ENCODE measurements at regions not wholly inside any gene's neighbourhood (a gene's known extent, or its start where the extent isn't known, plus 50 kb on each side); places are given as distances from the start of the nearest gene placed in this dataset.
"Not testable (repeated sequence)": the region's sequence is repeated elsewhere in the genome, so short reads cannot be mapped to it uniquely, and the experiment has no call there.

DNA sequence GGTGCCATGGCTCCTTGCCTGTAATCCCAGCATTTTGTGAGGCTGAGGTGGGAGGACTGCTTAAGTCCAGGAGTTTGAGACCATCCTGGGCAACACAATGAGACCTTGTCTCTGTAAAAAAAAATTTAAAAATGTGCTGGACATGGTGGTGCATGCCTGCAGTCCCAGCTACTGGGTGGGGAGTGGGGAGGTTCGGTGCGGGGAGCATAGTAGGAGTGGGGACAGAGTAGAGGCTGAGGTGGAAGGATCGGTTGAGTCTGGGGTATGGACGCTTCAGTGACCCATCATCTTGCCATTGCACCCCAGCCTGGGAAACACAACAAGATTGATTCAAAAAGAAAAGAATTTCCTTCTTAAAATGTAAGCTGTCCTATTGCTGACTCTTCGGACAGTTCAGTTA, 1490.0 kb upstream of the GBE1 start:
- DNase-seq: no peak

DNA sequence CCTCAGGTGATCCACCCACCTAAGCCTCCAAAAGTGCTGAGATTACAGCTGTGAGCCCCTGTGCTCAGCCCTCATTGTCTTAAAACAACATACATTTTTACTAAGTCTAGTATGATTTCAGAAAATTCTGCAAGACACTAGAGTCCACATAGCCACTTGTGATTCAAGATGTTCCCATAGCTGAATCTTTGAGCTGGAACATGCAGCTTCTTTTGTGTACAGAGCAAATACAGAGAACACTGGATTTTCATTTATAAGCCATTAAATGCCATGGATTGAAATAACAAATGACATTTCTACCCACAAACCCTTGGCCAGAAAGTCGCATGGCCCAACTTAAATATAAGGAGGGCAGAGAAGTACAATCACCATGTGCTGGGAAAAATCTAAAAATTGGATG, 1489.2 kb upstream of the GBE1 start:
- DNase-seq: no peak

DNA sequence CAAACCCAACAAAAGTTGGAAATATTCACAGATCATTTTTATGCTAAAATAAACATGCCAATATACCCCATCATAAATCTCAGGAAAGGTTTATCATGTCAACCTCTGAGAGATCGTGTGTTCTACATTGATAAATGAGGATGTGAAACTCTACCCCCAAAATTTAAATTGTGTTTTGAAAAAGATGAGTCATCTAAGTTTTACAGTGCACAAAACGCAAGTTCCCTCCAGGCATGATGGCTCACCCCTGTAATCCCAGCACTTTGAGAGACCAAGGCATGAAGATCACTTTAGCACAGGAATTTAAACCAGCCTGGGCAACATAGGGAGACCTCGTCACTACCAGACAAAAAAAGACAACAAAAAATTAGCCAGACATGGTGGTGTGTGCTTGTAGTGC, 1487.0 kb upstream of the GBE1 start:
- no peak for DNase-seq

DNA sequence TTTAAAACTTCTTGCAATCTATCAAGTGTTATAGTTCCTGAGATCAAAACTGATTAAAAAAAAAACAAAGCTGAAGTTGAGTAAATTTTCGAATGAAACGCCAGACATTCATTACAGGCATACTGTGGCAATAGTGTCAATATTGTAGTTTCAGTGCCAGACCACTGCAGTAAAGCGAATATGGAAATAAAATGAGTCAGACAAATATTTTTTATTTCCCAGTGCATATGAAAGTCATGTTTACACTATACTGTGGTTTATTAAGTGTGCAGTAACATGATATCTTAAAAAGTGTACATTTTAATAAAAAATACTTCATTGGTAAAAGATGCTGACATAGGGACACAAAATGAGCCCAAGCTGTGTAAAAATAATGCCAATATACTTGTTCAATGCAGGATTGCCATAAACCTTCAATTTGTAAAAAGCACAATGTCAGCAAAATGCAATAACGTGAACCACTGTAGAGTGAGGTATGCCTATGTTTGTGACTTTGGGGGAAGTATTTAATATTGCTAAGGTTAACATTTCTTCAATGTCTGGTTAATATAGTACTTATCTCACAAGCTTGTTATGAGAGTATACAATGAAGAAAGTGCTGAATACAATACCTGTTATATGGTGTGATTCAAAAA, 1473.9 kb upstream of the GBE1 start:
- DNase-seq: no peak

DNA sequence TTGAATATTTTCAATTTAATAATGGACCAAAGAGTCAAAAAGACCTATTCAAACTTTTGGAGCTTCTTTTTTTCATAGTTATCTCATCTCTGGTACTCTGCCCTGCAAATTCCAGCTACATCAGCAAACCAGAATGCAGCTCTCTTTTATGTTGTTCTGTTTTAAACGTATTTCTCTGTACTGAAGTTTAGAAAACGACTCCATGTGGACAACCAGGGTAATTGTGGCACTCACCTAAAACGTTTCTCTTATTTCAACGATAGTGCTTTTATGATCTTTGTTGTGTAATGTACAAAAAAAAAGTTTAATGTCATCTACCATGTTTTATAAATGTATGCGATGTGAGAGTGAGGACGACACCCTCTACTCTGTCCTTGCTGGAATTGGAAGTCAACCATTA, 1472.3 kb upstream of the GBE1 start:
- DNase-seq: no peak

DNA sequence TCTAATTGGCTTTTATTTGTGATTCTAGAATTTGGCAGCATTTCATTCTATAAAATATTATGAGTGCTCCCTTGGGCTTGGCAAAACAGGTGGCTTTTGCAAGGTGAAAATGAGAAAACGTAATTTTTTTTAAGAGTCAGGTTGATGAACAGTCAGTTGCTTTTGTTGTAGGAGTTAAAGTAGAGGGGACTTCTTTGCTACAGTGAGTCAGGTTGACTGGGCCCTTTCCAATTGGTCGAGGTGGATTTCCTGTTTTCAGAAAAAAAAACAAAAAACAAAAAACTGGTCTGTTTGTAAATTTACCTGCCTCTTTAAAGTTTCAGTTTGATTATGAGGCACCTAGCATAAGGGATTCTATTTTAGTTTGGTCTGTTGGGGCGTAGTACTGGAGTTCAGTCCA, 1469.4 kb upstream of the GBE1 start:
- DNase-seq: no peak

- no peak for DNase-seq
Measured at GRCh38 chr3:83230376-83230775, 1468.9 kb upstream of the GBE1 start.

DNA sequence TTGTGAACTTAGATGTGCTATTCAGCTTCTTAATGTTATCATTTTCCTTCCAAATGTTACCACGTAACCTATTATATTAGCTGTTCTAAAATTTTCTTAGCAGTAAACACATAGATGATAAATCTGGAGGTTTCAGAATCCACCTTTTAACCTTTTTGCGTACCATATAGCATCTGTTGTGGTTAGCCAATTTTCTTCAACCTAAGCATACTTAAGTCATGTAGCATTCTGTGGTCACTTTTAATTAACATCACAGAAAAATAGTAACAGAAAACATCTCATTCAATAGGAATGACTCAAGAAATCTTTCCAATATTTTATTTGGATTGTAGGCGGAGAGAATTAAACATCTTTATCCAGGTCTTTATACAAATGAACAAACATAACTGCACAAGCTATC, 1465.3 kb upstream of the GBE1 start:
- DNase-seq: no peak

DNA sequence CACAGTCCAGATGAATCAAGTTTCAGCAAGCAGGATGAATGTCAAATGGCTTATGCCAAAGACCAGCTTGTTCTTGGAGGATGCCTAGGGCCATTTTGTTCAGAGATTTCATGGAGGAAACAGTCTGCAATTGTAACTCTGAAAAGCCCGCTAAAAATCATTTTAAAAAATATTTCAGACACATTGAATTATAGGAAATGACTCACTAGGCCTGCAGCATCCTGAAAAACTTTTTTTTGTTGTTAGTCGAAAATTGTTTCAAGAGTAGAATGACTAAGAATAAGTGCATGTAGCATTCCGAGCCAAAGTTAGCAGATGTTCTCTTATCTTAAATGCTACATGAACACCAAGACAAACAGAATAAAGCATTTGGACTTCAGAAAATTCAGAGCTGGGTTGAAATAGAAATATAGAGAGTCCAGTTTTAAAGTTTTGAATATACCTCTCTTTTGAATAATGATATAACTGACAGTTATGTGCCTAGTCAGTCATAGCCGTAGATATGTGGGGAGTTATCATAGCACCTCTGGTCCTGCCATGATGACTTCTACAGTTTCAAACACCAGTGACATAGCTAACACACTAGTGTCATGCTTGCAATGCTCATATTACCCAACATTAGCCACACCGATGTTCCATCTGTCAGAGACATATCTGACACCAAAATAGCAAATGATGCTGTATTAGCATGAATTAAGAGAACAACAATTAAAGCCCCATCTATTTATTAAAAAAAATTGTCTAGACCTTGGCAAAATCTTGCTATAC, 1462.8 kb upstream of the GBE1 start:
- no peak for DNase-seq

DNA sequence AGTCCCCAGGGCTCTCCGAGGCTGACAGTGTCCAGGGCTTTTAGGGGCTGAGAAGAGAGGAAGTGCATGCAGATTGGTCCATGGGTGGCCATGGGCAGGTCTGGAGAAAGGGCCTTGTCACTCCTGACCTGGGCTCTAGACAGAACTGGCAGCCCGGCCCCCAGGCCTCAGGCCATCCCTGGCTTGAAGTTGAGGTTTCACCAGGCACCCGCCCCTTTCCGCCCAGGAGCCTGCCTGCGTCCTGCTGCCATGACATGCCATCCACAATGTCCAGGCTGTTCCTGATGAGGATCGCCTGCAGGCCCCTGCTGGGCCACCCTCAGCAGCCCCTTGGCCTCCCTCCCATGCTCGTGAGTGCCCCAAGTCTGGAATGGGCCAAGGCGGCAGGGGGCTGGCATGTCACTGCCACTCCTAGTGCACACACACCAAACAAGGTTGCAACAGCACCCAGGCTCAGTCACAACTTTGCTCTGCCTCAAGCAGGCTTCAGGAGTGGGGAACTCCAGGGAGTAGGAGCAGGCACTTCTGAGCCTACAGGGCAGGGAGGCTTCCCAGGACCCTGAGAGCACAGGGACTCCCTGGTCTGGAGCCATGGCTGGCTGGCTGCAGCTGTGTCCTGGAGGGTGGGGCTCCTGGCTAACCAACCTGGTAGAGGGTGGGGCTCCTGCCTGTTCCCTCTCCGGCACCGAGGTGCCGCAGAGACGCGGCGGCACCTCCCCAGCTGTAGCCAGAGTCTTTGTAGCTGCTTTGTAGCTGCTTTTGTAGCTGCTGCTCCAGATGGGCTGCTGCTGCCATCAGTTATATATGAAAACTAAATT, 1457.1 kb upstream of the GBE1 start:
- no peak for DNase-seq

GRCh38 chr3:83217595-83218118, 1456.2 kb upstream of the GBE1 start:
- DNase-seq: not testable (repeated sequence)

GRCh38 chr3:83216919-83217594, 1455.6 kb upstream of the GBE1 start:
- DNase-seq: no peak

GRCh38 chr3:83195243-83195642, 1433.8 kb upstream of the GBE1 start:
- DNase-seq: no peak

GRCh38 chr3:83193526-83193925, 1432.1 kb upstream of the GBE1 start:
- DNase-seq: no peak

DNA sequence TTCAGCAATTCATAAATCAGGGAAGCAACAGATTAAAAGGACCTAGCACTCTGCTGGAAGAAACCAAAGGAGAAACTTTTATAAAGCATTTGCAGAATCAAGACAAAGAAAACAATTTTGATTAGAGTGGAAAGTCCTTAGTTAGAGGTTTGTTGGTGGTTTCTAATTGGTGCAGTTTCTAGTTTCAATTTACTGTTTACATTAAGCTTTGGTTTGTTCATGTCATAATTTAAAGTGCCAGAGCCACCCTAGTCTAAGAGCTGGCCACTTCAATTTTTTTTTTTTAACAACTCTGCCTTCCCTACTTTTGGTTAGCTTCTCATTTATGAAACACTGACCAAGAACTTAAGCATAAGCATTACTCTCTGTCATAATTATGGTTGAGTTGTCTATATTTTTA, 1428.2 kb upstream of the GBE1 start:
- no peak for DNase-seq

DNA sequence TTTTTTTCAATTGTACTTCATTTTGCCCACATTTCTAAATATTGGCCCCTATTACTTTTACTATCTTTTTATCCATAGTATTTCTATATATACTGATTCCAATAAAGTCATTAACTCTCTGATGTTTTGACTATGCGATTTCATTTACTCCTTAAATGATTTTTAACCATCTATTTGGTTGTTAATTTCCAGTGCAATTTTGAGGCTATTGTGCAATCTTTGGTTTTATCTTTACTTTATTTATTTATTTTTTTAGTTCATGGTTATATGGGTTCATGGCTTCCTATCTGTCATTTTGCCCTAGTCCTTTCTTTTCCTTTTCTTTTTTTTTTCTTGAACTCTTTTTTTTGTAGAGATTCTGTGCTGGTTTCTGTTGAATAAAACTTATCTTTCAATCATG, 1408.0 kb upstream of the GBE1 start:
- DNase-seq: no peak

DNA sequence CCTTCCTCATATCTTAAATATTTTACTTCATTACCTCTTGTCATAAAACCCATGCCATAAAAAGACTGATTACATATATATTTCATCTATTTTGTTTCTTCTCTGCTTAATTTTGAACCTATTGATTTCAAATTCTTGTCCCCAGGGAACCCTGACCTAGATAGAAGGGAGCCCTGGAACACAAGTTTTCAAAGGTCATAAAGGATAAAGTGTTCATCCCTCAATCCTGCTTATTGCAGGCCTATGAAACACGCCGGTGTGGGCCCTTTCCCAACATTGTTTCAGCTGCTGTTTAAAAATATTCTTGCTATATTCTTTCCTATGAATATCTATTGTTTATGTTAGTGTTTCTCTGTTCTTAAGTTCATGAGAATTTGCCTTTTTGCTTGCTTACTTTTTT, 1389.5 kb upstream of the GBE1 start:
- DNase-seq: no peak

DNA sequence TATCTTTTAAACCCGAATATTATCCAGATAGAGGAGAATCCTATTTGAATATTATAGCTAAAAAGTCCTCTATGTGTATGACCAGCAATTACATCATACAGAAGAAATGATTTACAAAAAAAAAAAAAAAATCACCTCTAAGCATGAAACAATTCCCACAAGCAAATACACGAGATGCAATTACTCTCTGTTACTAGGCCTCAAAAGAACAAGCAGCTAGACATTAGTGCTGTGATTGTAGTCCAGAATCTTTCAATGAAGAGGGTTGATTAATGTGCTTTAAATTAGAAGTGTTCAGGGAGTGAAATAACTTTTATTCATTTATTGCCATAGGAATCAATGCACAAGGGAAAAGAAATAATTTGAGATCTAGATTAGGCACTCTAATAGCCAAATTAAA, 1379.5 kb upstream of the GBE1 start:
- DNase-seq: no peak

DNA sequence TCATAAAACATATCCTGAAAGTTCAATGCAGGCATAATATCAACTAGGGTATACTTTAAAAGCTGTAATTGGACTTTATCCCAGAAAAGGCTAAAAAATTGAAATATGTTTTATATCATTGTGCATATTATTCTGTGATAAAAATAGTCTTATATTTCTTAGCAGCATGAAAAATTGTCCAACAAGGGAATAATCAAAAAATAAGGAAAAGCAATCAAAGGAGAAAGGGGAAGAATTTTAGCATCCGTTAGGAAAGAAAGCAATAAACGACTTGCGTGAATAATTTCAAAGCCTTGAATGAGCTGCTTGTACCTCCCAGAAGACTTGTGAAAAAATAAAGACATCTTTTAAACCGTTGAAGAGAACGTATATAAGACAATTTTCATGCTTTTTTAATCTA, 1369.8 kb upstream of the GBE1 start:
- DNase-seq: no peak

- no peak for DNase-seq
Measured at GRCh38 chr3:83122774-83123350, 1361.4 kb upstream of the GBE1 start.

- DNase-seq: no peak
Measured at GRCh38 chr3:83093222-83093572, 1331.8 kb upstream of the GBE1 start.

DNA sequence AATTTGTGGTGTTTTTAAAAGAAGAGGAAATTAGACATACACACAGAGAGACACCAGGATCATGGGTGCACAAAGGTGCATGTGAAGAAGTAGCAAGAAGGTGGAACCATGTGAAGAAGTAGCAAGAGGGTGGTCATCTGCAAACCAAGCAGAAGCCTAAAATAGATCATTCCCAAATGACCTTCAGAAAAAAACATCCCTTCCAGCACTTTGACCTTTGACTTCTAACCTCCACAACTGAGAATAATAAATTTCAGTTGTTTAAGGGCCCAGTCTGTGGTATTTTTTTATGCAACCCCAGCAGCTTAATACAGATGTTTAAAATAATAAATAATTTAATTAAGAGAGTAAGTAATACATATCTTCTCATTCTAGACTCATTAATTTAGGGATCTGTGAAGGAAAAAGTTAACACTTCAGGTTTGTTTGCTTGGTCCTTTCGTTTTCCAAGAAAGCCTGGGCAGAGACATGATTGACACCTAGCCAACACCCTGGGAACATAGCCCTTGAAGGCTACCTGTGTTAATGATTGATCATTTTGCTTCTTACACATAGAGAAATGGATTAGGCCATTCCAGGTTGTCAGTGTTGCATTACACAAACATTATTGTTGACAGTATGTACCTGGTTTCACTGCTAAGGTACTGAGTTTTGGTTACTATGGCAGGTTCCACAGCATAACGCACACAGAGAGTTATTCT, 1331.2 kb upstream of the GBE1 start:
- no peak for DNase-seq
